CD4-positive, alpha-beta T cell treated with Interleukin-17A for 1 hour (primary cell): ENCODE measurements at regions not wholly inside any gene's neighbourhood (a gene's known extent, or its start where the extent isn't known, plus 50 kb on each side); places are given as distances from the start of the nearest gene placed in this dataset.
"Not testable (repeated sequence)": the region's sequence is repeated elsewhere in the genome, so short reads cannot be mapped to it uniquely, and the experiment has no call there.

Experiments used
- DNase-seq: peaks from one replicate; pipeline ENCODE4 v3.0.0-alpha.2; 2020

DNA sequence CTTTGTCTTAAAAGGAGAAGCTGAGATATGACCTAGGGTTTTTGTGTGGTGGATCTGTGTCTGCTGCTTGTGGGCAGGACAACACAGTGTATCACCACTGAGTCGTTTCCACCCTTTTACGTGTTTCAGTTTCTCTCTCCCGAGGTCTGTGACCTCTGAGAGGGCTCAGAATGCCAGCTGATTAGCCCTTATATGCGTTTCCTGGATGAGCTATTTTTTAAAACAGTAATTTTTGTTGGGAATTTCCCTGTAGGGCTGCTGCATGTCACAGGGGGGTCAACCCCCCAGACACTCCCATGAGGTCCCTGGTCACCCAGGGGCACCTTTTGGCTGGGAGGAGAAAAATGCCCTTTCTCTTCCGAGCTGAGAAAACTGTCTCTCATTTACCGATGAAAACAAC lies 170.4 kb upstream of the CASK start:
- DNase-seq = peak; percentile 31

DNA sequence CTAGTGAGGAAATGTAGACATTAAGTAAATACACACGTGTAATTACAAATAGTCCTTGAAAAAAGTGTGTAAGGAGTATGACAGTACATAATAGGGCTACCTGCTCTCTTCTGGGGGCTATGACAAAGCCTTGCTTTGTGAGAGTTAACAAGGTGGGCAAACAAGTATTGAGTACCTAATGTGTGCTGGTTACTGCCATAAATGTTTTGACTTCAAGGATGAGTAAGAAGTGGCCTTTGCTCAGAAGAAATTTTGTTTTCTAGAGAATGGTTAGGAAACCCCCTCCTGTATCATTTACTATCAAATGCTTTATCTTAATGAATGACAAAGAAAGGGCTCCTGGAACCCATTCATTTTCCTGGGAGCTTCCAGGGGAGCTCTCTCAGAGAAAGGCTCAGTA lies 167.0 kb upstream of the CASK start:
- no peak for DNase-seq

- DNase-seq = no peak
Observed at GRCh38 chrX:42089031-42089430, 165.7 kb upstream of the CASK start.

DNA sequence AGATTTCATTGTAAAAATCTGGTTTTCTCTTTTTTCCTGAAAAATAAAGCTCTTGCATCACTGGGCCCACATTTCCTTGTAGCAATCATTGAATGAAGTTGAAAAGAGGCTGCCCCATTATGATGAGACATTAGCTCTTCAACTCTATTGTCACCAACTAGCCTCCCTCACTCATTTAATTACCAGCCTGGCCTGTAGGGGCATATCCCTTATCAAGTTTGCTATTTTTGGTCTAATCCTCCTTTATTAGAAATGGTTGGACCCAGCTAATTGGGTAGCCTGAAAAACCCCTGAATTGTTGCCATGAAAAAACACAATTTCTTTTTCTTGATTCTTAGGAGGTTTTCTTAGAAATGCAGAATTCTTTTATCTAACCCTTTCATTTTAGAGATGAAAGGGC lies 164.6 kb upstream of the CASK start:
- no peak for DNase-seq

- no peak for DNase-seq
Observed at GRCh38 chrX:42085836-42086235, 162.5 kb upstream of the CASK start.

GRCh38 chrX:42079968-42080367 lies 156.6 kb upstream of the CASK start:
- no peak for DNase-seq

DNA sequence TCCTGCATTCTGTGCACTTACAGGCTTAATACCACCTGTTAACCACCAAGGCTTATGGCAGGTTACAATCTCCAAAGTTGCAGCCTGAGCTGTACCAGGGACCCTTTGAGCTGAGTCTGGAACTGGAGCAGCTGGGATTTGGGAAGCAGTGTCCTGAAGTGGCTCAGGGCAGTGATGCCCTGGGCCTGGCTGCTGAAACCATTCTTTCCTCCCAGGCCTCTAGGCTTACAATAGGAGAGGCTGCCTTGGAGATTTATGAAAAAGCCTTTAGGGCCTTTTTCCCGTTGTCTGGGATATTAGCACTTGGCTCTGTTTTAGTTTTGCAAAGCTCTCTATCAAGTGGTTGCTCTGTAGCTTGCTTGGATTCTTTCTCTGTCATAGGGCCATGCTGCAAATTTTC lies 154.3 kb upstream of the CASK start:
- no peak for DNase-seq

- DNase-seq = no peak
Observed at GRCh38 chrX:42075032-42075431, 151.7 kb upstream of the CASK start.

- no peak for DNase-seq
Observed at GRCh38 chrX:42073448-42073847, 150.1 kb upstream of the CASK start.

GRCh38 chrX:42070866-42071265 lies 147.5 kb upstream of the CASK start:
- DNase-seq = no peak

DNA sequence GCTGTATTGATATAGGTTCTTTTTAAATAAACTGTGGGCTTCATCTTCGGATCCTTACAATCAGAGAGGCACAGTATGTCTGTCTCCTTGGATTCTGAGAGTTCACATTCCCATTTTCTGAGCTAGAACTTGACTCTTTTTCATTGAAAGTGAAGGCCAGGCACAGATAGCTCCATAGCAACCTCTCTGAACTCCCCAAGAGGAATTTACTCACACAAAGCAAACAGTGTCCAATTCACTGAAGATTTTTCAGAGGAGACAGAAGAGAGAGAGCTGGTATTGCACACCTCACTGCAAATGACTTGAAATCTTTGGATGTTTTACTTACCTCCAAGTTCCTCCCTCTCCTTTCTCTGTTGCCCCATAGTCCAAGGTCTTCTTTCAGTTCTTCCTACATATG lies 130.9 kb upstream of the CASK start:
- DNase-seq = no peak

DNA sequence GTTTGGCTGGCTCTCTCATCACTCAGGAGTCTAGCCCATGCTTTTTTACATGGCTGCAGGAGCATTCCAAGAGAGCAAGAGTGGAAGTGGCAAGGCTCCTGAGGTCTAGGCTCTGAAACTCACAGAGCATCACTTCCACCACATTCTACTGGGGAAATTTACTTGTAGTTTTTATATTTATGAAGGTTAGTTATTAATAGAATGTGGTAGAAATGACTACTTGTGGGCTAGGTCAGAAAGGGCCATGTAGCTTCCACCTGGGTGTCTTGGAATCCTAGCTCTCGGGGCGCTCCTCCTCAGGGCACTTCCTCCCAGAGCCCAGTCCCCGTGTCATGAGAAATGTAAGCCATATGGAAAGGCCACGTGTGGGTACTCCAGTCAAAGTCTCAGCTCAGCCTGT lies 127.0 kb upstream of the CASK start:
- no peak for DNase-seq

GRCh38 chrX:42047886-42048285 lies 124.5 kb upstream of the CASK start:
- no peak for DNase-seq

DNA sequence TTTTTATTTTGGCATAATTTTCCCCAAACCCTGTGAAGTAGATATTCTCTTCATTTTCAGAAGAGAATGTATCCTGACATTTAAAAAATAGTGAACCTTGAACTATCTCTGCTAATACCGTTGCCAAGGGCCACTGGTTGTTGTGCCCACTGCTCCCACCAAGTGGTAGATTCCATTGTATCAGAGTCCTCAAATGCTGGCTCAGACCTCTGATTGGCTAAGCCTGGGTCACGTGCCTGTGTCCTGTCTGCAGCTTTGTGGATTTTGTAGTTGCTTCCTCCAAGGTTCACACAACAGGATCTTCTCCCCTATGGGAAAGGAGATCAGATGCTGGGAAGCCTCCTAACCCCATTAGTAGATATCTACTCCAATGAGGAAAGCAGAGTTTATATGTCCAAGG lies 104.8 kb upstream of the CASK start:
- DNase-seq = no peak

GRCh38 chrX:42027367-42028000 lies 104.1 kb upstream of the CASK start:
- DNase-seq = no peak

- DNase-seq = no peak
Observed at GRCh38 chrX:42025861-42026260, 102.5 kb upstream of the CASK start.

DNA sequence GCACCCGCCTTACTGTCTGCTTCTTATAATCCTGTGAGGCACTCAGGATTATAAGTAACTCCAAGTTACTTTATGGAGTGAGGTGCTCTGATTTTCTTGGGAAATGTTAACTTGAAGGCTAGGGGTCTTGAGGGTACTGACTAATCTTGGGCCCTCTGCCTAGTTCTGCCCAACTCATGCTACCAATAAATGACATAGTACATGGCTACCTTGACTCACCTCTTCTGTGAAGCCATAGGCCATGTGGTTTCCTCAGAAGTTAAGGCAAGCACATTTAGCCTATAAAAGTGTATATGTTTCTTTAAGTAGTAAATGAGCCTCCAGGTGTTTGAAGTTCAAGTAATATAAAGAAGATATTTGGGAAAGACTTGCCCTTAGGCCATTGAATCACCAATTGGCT lies 99.8 kb upstream of the CASK start:
- no peak for DNase-seq

- DNase-seq = no peak
Observed at GRCh38 chrX:42022158-42022557, 98.8 kb upstream of the CASK start.

- DNase-seq = no peak
Observed at GRCh38 chrX:42021058-42021457, 97.7 kb upstream of the CASK start.

- peak; percentile 11 for DNase-seq
Observed at GRCh38 chrX:42020225-42020624, 96.9 kb upstream of the CASK start.

- DNase-seq = no peak
Observed at GRCh38 chrX:42017971-42018370, 94.6 kb upstream of the CASK start.

DNA sequence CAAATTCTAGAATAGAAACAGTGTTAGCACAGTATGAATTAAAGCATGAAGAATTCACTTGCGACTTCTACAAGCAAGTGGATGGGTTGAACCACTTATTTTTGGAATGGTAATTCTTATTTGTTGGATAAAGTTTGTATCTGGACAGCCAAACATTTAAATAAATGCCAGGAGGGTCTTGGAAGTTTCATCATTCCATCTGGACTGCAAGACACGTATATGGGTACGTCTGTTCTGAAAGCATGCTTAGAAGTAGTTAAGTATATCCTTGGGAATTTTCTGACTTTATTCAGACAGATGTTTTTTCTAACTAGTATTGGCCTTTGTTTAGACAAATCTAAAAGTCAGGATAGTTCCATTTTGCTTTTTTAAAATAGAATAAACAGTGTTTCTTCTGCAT lies 77.5 kb upstream of the CASK start:
- no peak for DNase-seq

DNA sequence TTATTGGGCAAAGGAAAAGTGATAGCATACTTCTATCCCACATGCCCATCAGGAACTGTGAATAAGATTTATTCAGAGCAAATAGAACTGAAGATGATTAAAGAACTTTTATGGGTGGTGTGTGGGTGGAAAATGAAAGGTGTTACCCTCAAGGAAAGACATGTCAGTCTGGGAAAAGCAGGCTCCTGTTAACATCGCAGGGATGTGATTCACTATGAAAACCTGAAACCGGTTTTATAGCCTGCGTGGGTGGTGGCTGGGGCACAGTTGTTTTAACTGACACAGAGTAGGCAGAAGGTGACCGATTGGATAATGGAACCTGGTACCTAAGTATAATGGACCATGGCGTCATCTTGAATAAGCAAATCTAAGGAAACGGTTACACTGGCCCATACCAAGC lies 61.3 kb upstream of the CASK start:
- DNase-seq = no peak

DNA sequence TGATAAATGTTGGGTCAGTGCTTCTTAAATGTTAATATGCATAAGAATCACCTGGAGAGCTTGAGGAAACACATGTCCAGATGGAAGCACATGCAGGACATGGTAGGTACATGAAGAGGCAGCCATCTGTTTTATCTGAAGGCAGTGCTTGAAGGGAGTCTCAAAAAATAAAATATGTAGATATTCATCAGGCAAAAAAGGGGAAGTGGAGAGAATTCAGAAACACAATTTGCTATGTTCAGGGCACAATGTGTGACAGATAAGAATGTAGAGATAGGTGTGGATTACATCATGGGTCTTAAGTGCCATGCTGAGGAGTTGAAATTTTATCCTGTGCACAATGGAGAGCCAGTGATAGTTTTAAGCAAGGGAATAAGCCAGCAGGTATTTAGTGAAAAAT lies 59.6 kb upstream of the CASK start:
- no peak for DNase-seq

DNA sequence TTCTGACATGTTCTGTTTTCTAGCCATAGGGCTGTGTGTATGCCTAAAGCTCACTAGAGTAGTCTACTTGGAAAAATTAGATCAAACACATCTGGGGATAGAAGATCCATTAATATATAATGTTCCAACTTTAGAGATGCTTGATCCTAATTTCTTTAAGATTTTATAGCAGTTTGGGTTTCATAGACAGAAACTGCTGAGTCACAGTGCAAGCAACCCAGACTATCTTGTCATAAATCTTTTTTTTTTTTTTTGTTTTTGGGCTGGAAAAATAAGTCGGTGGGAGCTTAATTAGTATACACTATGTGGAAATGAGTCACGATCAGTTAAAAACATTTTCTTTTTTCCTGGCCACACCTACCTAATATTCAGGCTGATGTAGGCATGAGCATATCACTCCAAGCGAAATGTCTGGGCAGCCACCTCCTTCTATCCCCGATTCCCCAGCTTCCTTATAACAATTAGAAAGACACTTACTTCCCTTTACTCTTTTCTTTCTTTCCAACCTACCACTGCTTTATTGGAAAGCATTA lies 58.2 kb upstream of the CASK start:
- DNase-seq = no peak

DNA sequence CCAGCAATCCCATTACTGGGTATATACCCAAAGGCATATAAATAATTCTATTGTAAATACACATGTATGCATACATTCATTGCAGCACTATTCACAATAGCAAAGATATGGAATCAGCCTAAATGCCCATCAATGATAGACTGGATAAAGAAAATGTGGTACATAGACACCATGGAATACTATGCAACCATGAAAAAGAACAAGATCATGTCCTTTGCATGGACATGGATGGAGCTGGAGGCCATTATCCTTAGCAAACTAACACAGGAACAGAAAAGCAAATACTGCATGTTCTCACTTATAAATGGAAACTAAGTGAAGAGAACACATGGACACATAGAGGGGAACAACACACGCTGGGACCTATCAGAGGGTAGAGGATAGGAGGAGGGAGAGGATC lies 51.3 kb upstream of the CASK start:
- DNase-seq = not testable (repeated sequence)
